T-helper 22 cell (primary cell): ENCODE measurements at regions not wholly inside any gene's neighbourhood (a gene's known extent, or its start where the extent isn't known, plus 50 kb on each side); places are given as distances from the start of the nearest gene placed in this dataset.

ENCODE experiments used
- DNase-seq: peaks from one replicate; pipeline ENCODE4 v3.0.0-alpha.2; 2020; ENCODE audit warnings: low read depth

GRCh38 chr22:49078076-49078710 lies 749.5 kb downstream of the BRD1 start:
- DNase-seq: no peak

- no peak for DNase-seq
These were observed 750.1 kb downstream of the BRD1 start for GRCh38 chr22:49077586-49077985.

DNA sequence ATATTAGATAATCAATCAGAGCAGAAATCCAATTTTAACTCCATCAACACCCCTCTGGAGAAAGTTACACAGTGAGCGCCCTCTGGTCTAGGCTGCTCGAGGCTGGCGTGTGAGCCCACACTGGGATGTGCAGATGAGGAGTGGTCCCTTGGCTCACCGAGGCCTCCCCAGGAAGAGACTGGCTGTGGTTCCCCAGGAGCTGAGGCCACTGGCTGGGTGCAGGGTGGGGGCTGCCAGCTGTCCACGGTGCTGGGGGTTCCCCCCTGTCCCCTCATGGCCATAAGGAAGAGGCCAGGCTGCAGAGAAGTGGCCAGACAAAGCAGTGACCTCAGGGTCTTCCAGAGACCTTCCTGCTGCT lies 750.7 kb downstream of the BRD1 start:
- no peak for DNase-seq

DNA sequence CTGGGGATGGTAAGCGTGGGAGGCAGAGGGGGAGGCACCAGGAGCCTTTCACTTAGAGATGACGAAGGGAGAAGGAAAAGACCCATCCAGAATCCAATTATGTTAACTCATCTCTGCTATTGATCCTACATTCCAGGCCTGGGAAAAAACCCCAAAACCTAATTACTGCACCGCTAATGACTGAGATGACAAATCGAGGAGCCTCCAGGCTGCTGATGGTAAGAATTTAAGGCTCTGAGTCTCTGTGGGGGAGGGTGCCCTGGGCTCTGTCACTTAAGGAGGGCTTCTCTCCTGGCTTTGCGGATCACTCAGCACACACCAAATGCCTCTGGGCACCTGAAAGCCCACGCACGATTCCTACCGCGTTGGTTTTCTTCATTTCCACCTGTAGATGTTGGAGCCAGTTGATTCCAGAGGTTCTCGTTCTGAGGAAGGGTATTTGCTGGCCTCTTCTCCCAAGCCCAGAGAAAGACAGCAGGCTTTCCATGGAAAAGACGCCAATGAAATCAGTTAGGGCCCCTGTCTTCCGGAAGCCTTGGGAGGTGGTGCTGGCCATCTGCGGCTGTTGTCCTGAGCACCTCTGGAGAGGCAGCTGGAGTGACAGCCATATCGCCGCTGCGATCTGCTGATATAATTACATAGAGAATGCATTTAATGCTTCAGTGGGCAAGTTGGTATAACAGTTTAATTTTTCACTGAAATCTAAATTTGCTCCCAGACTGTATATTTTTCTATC lies 751.2 kb downstream of the BRD1 start:
- DNase-seq: no peak

- DNase-seq: no peak
These were observed 752.5 kb downstream of the BRD1 start for GRCh38 chr22:49075150-49075549.

- DNase-seq: no peak
These were observed 753.7 kb downstream of the BRD1 start for GRCh38 chr22:49073873-49074417.

DNA sequence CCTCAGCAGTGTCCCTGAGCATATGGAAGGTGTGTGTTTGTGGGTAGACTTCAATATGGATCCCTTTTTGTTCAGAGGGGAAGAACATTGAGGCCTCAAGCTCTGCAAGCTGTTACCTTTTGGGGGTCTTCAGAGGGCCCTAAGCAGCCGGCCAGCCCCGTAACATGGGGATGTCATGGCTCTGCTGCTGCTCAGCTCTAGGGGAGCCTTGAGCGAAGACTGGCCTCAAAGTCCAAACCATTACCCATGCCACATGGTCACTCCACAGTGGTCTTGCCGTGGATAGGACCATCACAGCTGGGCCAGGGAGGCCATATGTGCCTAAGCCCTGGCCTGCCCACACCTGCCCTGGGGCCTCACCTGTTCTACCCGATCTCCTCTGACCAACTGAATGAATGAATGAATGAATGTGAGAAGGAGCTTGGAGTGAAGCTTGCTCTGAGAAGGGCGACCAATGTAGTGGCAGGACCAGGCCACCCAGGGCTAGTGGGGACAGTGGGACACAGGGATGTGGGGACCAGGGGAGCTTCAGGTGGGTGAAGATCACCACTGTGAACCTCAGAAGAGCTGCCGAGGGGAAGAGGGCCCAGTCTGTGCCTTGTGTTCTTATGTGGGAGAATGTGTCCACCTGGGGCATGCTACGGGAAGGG lies 754.6 kb downstream of the BRD1 start:
- DNase-seq: no peak

DNA sequence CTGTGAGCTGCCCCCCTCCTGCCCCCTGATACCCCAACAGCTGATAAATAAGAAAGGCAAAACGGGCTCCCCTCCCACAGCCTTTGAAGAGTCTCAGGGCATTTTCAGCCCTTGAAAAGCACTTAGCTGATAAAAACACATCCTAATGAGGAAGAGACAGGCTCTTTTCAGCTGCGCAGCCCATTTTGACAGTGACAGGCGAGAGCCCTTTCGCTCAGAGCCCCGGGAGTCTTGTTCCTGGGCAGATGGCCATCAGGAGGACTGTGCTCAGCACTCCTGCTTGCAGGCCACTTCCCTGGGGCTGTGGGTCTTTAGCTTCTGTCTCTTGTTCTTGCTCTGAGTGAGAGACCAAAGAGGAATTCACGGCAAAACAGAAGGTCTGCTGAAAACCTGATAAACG lies 757.2 kb downstream of the BRD1 start:
- DNase-seq: no peak

GRCh38 chr22:49068861-49069500 lies 758.7 kb downstream of the BRD1 start:
- DNase-seq: no peak

DNA sequence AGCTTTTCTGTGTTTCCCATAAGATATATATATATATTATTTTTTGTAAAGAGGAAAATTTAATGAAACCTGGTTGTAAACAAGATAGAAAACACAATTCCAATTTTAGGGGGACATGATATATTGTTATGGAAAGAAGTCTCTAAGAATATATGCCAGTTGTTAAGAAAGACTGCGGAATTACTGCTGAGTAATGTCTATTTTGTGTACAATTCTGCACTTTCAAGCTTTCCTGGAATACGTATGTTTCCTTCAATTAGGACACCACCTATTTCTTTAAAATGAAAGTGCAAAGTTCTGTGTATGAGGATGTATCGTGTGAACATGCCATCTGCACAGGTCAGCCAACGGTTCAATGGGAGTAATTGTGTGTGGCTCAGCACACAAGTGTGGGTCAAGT lies 760.2 kb downstream of the BRD1 start:
- no peak for DNase-seq

DNA sequence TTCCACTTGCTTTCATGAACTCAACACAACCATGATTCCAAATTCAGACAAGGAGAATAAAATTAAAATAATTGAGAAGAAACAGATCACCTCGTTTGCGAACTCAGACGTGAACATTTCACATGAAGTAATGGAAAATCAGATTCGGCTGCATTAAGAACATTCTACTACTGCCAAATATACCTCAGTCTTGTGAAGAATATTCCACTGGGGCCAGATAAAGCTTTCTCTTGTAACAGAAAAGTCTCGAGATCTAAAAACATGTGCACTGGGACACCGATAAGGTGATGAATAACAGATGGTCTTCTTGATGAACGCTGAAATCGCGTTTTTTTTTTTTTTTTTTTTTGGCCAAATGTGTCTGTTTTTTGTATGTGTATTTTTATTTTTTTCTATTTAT lies 761.1 kb downstream of the BRD1 start:
- DNase-seq: no peak

DNA sequence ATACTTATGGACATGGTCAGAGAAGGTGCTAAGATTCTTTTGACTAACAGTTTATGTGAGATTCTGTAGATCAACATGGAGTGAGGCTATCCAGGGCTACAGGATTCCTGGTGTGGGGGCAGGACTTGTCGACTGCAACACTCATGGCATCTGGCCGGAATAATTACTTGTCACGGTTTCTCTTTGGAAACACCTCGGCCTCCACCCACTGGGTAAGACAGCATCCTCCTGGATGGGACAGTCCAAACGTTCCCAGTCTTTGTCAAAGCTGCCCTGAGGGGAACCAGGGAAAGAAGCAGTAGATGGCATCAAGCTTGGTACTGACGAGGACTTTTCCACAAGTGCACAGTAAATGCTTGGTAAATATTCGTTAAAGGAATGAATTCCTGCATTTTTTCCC lies 762.8 kb downstream of the BRD1 start:
- no peak for DNase-seq

- DNase-seq: no peak
These were observed 764.2 kb downstream of the BRD1 start for GRCh38 chr22:49063545-49063890.

DNA sequence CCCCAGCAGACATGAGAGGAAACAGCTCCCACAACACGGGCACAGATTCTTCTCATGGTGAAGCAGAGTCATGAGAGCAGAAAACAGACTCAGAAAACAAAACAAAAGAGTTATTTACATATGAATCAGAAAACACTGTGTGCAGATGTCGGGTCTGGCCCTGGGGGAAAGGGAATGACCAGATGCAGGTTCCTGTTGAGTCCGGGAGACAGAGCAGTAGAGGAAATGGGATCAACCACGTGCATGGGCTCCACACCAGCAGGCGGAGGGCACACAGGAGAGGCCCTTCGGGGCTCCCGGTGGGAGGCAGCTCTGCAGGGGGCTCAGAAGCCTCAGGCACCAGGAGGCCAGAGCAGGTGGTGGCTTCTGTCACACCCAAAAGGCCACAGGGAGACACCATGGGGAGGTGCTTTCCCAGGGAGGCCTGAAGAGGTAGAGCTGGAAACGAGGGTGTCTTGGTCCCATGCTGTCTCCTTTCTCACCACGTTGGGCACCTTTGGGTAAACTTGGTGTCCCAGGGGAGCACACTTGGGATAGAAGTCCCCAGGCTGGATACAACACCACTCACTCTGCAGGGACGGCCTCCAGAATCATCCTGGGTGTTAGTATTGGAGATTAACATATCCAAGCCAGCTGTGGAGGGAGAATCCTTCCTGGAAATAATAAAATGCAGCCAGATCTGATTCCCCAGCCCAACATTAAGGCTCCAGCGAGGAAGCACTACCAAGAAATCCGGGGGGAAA lies 764.7 kb downstream of the BRD1 start:
- no peak for DNase-seq

DNA sequence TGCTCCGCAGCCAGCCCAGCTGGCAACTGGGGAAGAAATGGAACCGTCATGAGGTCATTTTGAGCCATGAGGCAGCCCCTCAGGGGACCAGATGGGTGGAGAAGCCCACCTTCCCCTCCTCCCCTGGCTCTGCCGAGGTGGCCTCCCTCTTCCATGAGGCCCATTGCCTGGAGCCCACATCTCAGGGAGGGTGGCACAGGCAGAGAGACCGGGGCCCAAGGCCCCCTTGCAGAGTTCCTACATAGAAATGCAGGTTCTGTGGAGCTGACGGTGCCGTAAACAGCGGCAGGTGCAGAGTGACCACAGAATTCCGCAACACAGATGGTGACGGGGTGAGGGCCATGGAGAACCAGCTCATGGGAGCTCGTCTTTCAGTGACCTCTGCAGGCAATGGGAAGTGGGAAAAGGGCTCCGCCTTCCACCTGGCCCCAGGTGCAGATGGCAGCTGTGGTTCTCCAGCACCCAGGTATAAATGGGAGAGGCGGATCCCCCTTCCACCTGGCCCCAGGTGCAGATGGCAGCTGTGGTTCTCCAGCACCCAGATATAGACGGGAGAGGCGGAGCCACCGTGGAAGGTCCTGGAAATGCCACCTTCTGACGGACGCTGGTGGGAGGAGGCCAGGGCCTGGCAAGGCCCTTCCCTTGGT lies 765.4 kb downstream of the BRD1 start:
- DNase-seq: no peak

- DNase-seq: no peak
These were observed 769.8 kb downstream of the BRD1 start for GRCh38 chr22:49057910-49058309.

GRCh38 chr22:49056301-49056700 lies 771.4 kb downstream of the BRD1 start:
- no peak for DNase-seq

GRCh38 chr22:49055406-49055805 lies 772.3 kb downstream of the BRD1 start:
- DNase-seq: no peak

DNA sequence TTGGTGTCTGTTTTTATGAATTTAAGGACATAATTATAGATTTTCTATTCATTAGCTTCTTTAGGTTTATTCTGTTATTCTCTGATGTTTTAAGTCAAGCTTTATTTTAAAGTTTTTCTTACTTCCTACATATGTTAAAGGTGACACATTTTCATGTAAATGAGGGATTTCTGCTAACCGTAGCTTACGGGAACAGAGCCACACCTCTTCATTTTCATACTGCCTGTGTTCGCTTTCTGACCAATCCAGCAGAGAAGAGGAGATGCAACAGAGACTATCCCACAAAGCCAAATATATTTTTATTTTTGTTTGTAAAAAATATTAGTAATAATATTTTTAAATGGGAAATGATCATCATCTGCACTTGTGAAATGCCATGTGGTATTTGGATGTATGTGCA lies 774.1 kb downstream of the BRD1 start:
- DNase-seq: no peak

DNA sequence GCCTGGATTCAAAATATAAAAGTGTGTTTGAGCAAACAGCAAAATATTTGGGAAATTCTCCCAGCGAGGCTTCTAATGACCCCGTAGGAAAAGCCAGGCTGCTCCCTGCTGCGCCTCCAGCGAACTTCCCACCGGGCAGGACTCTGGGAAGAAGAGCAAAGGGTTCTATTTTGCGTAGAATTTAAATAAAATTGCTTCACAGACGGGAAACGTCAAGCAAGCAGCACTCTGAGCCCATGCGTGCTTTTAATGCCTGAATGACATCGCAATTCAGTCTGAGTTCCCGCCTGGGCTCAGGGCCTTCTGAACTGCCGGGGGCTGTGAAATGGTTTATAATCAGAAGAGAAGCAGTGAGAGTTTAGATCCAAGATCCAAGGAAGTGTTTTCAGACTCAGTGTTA lies 775.1 kb downstream of the BRD1 start:
- no peak for DNase-seq

DNA sequence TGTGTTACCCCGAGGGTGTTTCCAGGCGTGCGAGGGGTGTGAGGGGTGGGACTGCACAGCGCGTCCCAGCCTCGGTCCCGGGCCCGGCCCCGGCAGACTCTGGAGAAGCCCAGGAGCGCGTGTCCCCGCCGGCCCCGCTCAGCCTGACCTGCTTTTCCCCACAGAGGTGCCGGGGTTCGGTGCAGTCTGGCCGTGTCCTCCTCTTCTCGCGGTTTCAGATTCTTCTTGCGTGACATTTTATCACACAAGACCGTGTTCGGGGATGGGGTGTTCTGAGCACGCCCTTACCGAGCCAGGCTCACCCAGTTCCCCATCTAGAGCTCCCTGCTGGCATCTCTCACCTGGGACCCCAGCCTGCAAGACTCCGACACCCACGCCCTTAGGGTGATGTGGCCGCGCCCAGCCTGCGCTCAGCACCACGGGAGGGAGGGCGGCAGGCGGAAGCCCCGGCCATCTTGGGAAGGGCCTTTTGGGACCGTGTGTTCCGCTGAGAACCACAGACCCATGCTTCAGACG lies 775.6 kb downstream of the BRD1 start:
- no peak for DNase-seq
